ENCODE measurements at regions not wholly inside any gene's neighbourhood (a gene's known extent, or its start where the extent isn't known, plus 50 kb on each side); places are given as distances from the start of the nearest gene placed in this dataset.

GRCh38 chr6:169144356-169144755 lies 109.3 kb downstream of the THBS2 start:
- no peaks in the 10 kb centered on the region for H3K79me1 ChIP-seq (replicated peaks; ENCODE audit: low read length, poor library complexity, severe bottlenecking)
- no peak overlapping the region for H2AFZ ChIP-seq (ENCODE audit: low read depth, low read length)
- no peak overlapping the region for H3K4me3 ChIP-seq (ENCODE audit: insufficient read depth in 1 of 2, low read depth in 1 of 2, low read length in 2 of 2)
- H3K4me1 ChIP-seq (ENCODE audit: control insufficient read depth, insufficient read depth, low read depth, low read length) = no peaks in the 10 kb centered on the region
- H3K36me3 ChIP-seq (ENCODE audit: control insufficient read depth in 1 of 2, insufficient read depth in 2 of 2, low read depth in 1 of 2, low read length in 2 of 2) = no peaks in the 10 kb centered on the region
- 82% methylated on average over 1 of the region's 2 CpGs for WGBS
- no peak overlapping the region for H3K4ac ChIP-seq (ENCODE audit: low read depth in 1 of 2, low read length in 2 of 2)
- H2BK12ac ChIP-seq (ENCODE audit: low read length in 2 of 2) = no peak overlapping the region
- DNase-seq = no peak
- no peak overlapping the region for H4K8ac ChIP-seq (ENCODE audit: low read length)
- H2BK120ac ChIP-seq (ENCODE audit: low read depth, low read length) = no peak overlapping the region
- H3K4me2 ChIP-seq (ENCODE audit: low read length, poor library complexity, severe bottlenecking) = no peak overlapping the region
- H2BK5ac ChIP-seq (ENCODE audit: low read depth, low read length, poor library complexity, severe bottlenecking) = no peak overlapping the region
- peaks cover 9% of the 10 kb centered on the region for H3K9me3 ChIP-seq (ENCODE audit: control insufficient read depth, low read length)
- no peak overlapping the region for H2AK5ac ChIP-seq (ENCODE audit: low read length, severe bottlenecking)
- no peak overlapping the region for H3K23ac ChIP-seq (ENCODE audit: low read length in 2 of 2)
- H3K18ac ChIP-seq (ENCODE audit: low read depth in 1 of 2, low read length in 2 of 2) = no peak overlapping the region
- no peak overlapping the region for H3K27ac ChIP-seq (ENCODE audit: low read length, poor library complexity, severe bottlenecking)
- H4K91ac ChIP-seq (ENCODE audit: low read length) = no peak overlapping the region
- H3K9ac ChIP-seq (ENCODE audit: low read length) = no peak overlapping the region
- no peaks in the 10 kb centered on the region for H3K27me3 ChIP-seq (ENCODE audit: control insufficient read depth in 1 of 2, insufficient read depth in 1 of 2, low read length in 2 of 2)
- H2BK15ac ChIP-seq (ENCODE audit: low read depth, poor library complexity, severe bottlenecking) = no peak overlapping the region
- H3K14ac ChIP-seq (ENCODE audit: low read length in 2 of 2) = no peak overlapping the region

DNA sequence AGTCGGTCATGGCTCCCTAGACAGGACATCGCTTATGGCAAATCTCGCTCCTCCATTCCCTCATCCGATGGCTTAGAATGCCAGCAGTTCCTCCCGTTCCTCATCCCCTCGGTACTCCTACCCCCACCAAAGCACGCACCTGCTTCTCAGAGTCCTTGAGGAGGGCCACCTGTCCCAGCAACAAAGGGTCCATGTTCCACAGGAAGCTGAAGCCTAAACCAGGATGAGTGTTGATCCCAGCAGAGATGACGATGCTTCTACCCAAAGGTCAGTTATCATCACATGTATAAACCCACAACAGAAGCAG lies 111.2 kb downstream of the THBS2 start:
- Histone ChIP-seq H3K36me3 (ENCODE audit: control insufficient read depth in 1 of 2, insufficient read depth in 2 of 2, low read depth in 1 of 2, low read length in 2 of 2) (no peaks in the 10 kb centered on the region), H4K8ac (ENCODE audit: low read length) (no peak overlapping the region), H2BK12ac (ENCODE audit: low read length in 2 of 2) (no peak overlapping the region), H3K27me3 (ENCODE audit: control insufficient read depth in 1 of 2, insufficient read depth in 1 of 2, low read length in 2 of 2) (no peaks in the 10 kb centered on the region), H2BK5ac (ENCODE audit: low read depth, low read length, poor library complexity, severe bottlenecking) (no peak overlapping the region), H2AK5ac (ENCODE audit: low read length, severe bottlenecking) (no peak overlapping the region), H4K91ac (ENCODE audit: low read length) (no peak overlapping the region), H3K4me3 (ENCODE audit: insufficient read depth in 1 of 2, low read depth in 1 of 2, low read length in 2 of 2) (no peak overlapping the region), H3K14ac (ENCODE audit: low read length in 2 of 2) (no peak overlapping the region), H2AFZ (ENCODE audit: low read depth, low read length) (no peak overlapping the region), H2BK15ac (ENCODE audit: low read depth, poor library complexity, severe bottlenecking) (no peak overlapping the region), H3K27ac (ENCODE audit: low read length, poor library complexity, severe bottlenecking) (no peak overlapping the region), H3K4ac (ENCODE audit: low read depth in 1 of 2, low read length in 2 of 2) (no peak overlapping the region), H3K18ac (ENCODE audit: low read depth in 1 of 2, low read length in 2 of 2) (no peak overlapping the region), H3K4me1 (ENCODE audit: control insufficient read depth, insufficient read depth, low read depth, low read length) (no peaks in the 10 kb centered on the region), H3K4me2 (ENCODE audit: low read length, poor library complexity, severe bottlenecking) (no peak overlapping the region), H3K79me1 (replicated peaks; ENCODE audit: low read length, poor library complexity, severe bottlenecking) (no peaks in the 10 kb centered on the region), H2BK120ac (ENCODE audit: low read depth, low read length) (no peak overlapping the region), H3K9me3 (ENCODE audit: control insufficient read depth, low read length) (no peaks in the 10 kb centered on the region), H3K23ac (ENCODE audit: low read length in 2 of 2) (no peak overlapping the region), H3K9ac (ENCODE audit: low read length) (peak overlapping the region; percentile 53)
- 93% methylated on average over 7 of the region's 8 CpGs for WGBS
- no peak for DNase-seq

DNA sequence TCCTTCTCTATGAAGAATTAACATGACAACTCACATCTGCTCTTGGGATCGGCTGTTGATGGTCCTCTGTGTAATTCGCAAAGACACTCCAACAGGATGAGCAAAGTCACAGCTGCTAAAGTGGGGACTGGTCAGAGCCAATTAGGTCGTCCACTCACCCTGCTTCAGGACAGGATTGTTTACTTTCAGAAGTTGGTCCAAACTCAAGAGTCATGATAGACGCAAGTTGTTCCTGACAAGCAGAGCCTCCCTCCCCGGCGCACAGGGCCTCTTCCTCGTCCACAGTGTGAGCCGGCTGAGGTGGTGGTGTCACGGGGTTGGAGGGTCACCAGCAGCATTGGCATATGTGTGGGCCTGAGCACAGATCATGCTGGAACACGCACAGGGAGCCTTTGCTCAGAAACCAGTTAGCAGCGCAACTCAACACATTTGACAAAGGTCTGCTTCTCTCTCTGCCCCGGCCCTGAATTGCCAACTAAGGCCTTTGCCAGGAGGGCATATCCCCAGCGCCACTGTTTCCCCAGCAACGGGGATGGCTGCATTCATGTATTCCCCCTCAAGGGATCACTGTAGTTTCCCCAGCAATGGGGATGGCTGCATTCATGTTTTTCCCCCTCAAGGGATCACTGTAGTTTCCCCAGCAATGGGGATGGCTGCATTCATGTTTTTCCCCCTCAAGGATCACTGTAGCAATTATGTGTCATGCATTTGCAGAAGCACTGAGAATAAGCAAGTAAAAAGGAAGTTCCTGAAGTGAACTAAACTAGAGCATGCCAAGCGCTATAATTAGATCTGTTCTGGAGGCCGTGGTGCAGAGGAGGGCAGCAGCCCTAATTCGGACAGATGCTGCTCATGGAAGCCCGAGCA lies 111.7 kb downstream of the THBS2 start:
- H2BK5ac ChIP-seq (ENCODE audit: low read depth, low read length, poor library complexity, severe bottlenecking) = no peak overlapping the region

DNA sequence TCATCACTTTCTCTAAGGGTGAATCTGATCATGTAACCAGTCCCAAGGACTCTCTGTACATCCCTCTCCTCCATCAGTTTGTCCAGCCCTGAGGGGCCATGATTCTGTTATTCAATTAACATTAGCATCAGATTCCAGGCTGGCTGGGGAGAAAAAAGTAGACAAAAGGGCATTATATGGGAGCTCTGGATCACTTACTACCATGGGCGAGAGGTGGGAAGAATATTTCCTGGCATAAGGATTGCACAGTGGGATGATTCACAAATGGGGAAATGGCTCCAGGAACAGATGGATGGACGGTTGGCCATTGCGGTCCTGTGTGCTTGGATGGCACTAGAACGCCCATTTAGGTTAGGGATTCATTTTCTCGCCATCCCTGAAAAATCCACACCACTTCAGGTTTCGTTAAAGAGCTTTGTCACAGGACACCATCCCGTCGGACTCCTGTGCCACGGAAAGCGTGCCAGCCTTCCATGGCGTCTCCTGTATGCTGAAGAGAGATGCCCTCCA lies 112.6 kb downstream of the THBS2 start:
- Histone ChIP-seq H3K27ac (ENCODE audit: low read length, poor library complexity, severe bottlenecking) (no peak overlapping the region), H3K9me3 (ENCODE audit: control insufficient read depth, low read length) (no peaks in the 10 kb centered on the region), H3K4ac (ENCODE audit: low read depth in 1 of 2, low read length in 2 of 2) (no peak overlapping the region), H3K36me3 (ENCODE audit: control insufficient read depth in 1 of 2, insufficient read depth in 2 of 2, low read depth in 1 of 2, low read length in 2 of 2) (no peaks in the 10 kb centered on the region), H4K91ac (ENCODE audit: low read length) (no peak overlapping the region), H3K23ac (ENCODE audit: low read length in 2 of 2) (no peak overlapping the region), H3K79me1 (replicated peaks; ENCODE audit: low read length, poor library complexity, severe bottlenecking) (no peaks in the 10 kb centered on the region), H2BK120ac (ENCODE audit: low read depth, low read length) (no peak overlapping the region), H2AK5ac (ENCODE audit: low read length, severe bottlenecking) (no peak overlapping the region), H3K14ac (ENCODE audit: low read length in 2 of 2) (no peak overlapping the region), H2BK15ac (ENCODE audit: low read depth, poor library complexity, severe bottlenecking) (no peak overlapping the region), H3K18ac (ENCODE audit: low read depth in 1 of 2, low read length in 2 of 2) (no peak overlapping the region), H3K4me3 (ENCODE audit: insufficient read depth in 1 of 2, low read depth in 1 of 2, low read length in 2 of 2) (no peak overlapping the region), H3K9ac (ENCODE audit: low read length) (no peak overlapping the region), H3K4me1 (ENCODE audit: control insufficient read depth, insufficient read depth, low read depth, low read length) (no peaks in the 10 kb centered on the region), H4K8ac (ENCODE audit: low read length) (no peak overlapping the region), H2BK5ac (ENCODE audit: low read depth, low read length, poor library complexity, severe bottlenecking) (no peak overlapping the region), H3K4me2 (ENCODE audit: low read length, poor library complexity, severe bottlenecking) (no peak overlapping the region), H2BK12ac (ENCODE audit: low read length in 2 of 2) (no peak overlapping the region), H3K27me3 (ENCODE audit: control insufficient read depth in 1 of 2, insufficient read depth in 1 of 2, low read length in 2 of 2) (no peaks in the 10 kb centered on the region), H2AFZ (ENCODE audit: low read depth, low read length) (no peak overlapping the region)
- 86% methylated on average over 11 of the region's 11 CpGs for WGBS
- no peak for DNase-seq

More for the DNA sequence above, 111.7 kb downstream of the THBS2 start:
- no peaks in the 10 kb centered on the region for H3K36me3 ChIP-seq (ENCODE audit: control insufficient read depth in 1 of 2, insufficient read depth in 2 of 2, low read depth in 1 of 2, low read length in 2 of 2)
- H3K4me3 ChIP-seq (ENCODE audit: insufficient read depth in 1 of 2, low read depth in 1 of 2, low read length in 2 of 2) = peak overlapping the region in 1 of 2 experiments; percentile 2
- H3K4me1 ChIP-seq (ENCODE audit: control insufficient read depth, insufficient read depth, low read depth, low read length) = no peaks in the 10 kb centered on the region
- H3K9me3 ChIP-seq (ENCODE audit: control insufficient read depth, low read length) = no peaks in the 10 kb centered on the region
- H3K27ac ChIP-seq (ENCODE audit: low read length, poor library complexity, severe bottlenecking) = no peak overlapping the region
- no peak overlapping the region for H3K4me2 ChIP-seq (ENCODE audit: low read length, poor library complexity, severe bottlenecking)
- no peaks in the 10 kb centered on the region for H3K27me3 ChIP-seq (ENCODE audit: control insufficient read depth in 1 of 2, insufficient read depth in 1 of 2, low read length in 2 of 2)
- no peak overlapping the region for H2BK15ac ChIP-seq (ENCODE audit: low read depth, poor library complexity, severe bottlenecking)
- no peaks in the 10 kb centered on the region for H3K79me1 ChIP-seq (replicated peaks; ENCODE audit: low read length, poor library complexity, severe bottlenecking)
- no peak for DNase-seq
- H3K4ac ChIP-seq (ENCODE audit: low read depth in 1 of 2, low read length in 2 of 2) = no peak overlapping the region
- no peak overlapping the region for H4K8ac ChIP-seq (ENCODE audit: low read length)
- no peak overlapping the region for H3K23ac ChIP-seq (ENCODE audit: low read length in 2 of 2)
- 77% methylated on average over 18 of the region's 18 CpGs for WGBS
- H2AK5ac ChIP-seq (ENCODE audit: low read length, severe bottlenecking) = no peak overlapping the region
- no peak overlapping the region for H4K91ac ChIP-seq (ENCODE audit: low read length)
- peak overlapping the region; percentile 53 for H3K9ac ChIP-seq (ENCODE audit: low read length)
- no peak overlapping the region for H3K18ac ChIP-seq (ENCODE audit: low read depth in 1 of 2, low read length in 2 of 2)
- H2BK12ac ChIP-seq (ENCODE audit: low read length in 2 of 2) = no peak overlapping the region
- H2AFZ ChIP-seq (ENCODE audit: low read depth, low read length) = no peak overlapping the region
- H3K14ac ChIP-seq (ENCODE audit: low read length in 2 of 2) = no peak overlapping the region
- H2BK120ac ChIP-seq (ENCODE audit: low read depth, low read length) = no peak overlapping the region
